Stimulated activated CD8-positive, alpha-beta memory T cell treated with anti-CD3 and anti-CD28 coated beads, Interleukin-7, amount 100 ng/mL, for 24 hours (primary cell): ENCODE measurements at regions not wholly inside any gene's neighbourhood (a gene's known extent, or its start where the extent isn't known, plus 50 kb on each side); places are given as distances from the start of the nearest gene placed in this dataset.
"Not testable (repeated sequence)": the region's sequence is repeated elsewhere in the genome, so short reads cannot be mapped to it uniquely, and the experiment has no call there.

Experiments
- DNase-seq: peaks from one replicate; pipeline ENCODE4 v3.0.0-alpha.2; 2020; ENCODE audit warnings: low read depth

GRCh38 chr2:225743996-225744395, 344.5 kb downstream of the NYAP2 start:
- DNase-seq = not testable (repeated sequence)

- no peak for DNase-seq
These were observed 343.0 kb downstream of the NYAP2 start for GRCh38 chr2:225742487-225742886.

- DNase-seq = no peak
These were observed 340.6 kb downstream of the NYAP2 start for GRCh38 chr2:225740086-225740485.

- DNase-seq = no peak
These were observed 339.8 kb downstream of the NYAP2 start for GRCh38 chr2:225739328-225739727.

- DNase-seq = no peak
These were observed 339.2 kb downstream of the NYAP2 start for GRCh38 chr2:225738735-225739134.

- DNase-seq = no peak
These were observed 338.0 kb downstream of the NYAP2 start for GRCh38 chr2:225737556-225737955.

- DNase-seq = no peak
These were observed 336.3 kb downstream of the NYAP2 start for GRCh38 chr2:225735844-225736243.

GRCh38 chr2:225725726-225726125, 326.2 kb downstream of the NYAP2 start:
- DNase-seq = no peak
